Activated CD4-positive, alpha-beta T cell treated with anti-CD3 and anti-CD28 coated beads, Interleukin-2, amount 10 ng/mL, durations not matched to agents 7 days and 5 days (primary cell): ENCODE measurements at regions not wholly inside any gene's neighbourhood (a gene's known extent, or its start where the extent isn't known, plus 50 kb on each side); places are given as distances from the start of the nearest gene placed in this dataset.
A peak's percentile ranks its signal among the peaks of the same experiment; 100 is the strongest.

Experiments
- CTCF ChIA-PET: fragments of 350-600 bp; sonication (Branson Sonifier 250); formaldehyde crosslinking; loops from one replicate; lab custom pipeline; 2021; ENCODE audit warnings: antibody characterized with exemption; lab: Charles Lee
- POLR2A ChIA-PET: fragments of 350-600 bp; sonication (Branson Sonifier 250); formaldehyde crosslinking; loops from one replicate; lab custom pipeline; 2021; ENCODE audit warnings: antibody characterized with exemption; lab: Charles Lee
- DNase-seq: peaks from one replicate; pipeline ENCODE4 v3.0.0-alpha.2; 2020
- H3K27ac Mint-ChIP-seq: one replicate; pipeline ENCODE4 v1.8.0; 2021; ENCODE audit warnings: mild to moderate bottlenecking, moderate library complexity, mixed read lengths
- H3K27me3 Mint-ChIP-seq: one replicate; pipeline ENCODE4 v1.8.0; 2021; ENCODE audit warnings: mixed read lengths
- H3K36me3 Mint-ChIP-seq: one replicate; pipeline ENCODE4 v1.8.0; 2021; ENCODE audit warnings: low read depth, mixed read lengths
- H3K4me1 Mint-ChIP-seq: one replicate; pipeline ENCODE4 v1.8.0; 2021; ENCODE audit warnings: mixed read lengths
- H3K4me3 Mint-ChIP-seq: one replicate; pipeline ENCODE4 v1.8.0; 2021; ENCODE audit warnings: mild to moderate bottlenecking, moderate library complexity, mixed read lengths
- H3K9me3 Mint-ChIP-seq: one replicate; pipeline ENCODE4 v1.8.0; 2021; ENCODE audit warnings: mixed read lengths

DNA sequence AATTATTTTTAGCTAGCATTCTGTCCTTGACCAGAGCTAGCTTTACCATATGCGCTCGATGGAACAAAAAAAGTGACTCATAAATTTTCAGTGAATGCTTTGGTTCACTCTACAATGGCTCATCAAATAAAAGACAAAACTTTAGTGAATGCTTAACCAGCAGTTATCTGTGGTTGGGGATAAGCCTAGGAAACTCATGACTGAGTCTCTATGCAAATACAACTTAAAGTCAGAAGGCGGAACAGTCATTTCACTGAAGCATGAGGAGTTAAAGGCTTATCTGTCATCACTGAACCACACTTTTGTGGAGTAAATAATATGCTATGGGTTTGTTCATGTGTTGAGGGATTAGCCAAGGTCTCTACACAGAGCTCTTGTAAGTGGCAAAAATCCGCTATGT, 308.4 kb downstream of the SQOR start:
- DNase-seq = no peak
- H3K4me1 Mint-ChIP-seq = peaks cover 2% of the 10 kb centered on the region
- no peaks in the 10 kb centered on the region for H3K27me3 Mint-ChIP-seq
- POLR2A ChIA-PET = no interaction called here
- no peak overlapping the region for H3K4me3 Mint-ChIP-seq
- H3K36me3 Mint-ChIP-seq = no peaks in the 10 kb centered on the region
- CTCF ChIA-PET = interaction anchor here (0.6 kb wide), 1 partner anchor 1809 kb away, joined by 4 read pairs; no protein-coding TSS in a partner anchor
- H3K9me3 Mint-ChIP-seq = no peaks in the 10 kb centered on the region
- no peak overlapping the region for H3K27ac Mint-ChIP-seq

DNA sequence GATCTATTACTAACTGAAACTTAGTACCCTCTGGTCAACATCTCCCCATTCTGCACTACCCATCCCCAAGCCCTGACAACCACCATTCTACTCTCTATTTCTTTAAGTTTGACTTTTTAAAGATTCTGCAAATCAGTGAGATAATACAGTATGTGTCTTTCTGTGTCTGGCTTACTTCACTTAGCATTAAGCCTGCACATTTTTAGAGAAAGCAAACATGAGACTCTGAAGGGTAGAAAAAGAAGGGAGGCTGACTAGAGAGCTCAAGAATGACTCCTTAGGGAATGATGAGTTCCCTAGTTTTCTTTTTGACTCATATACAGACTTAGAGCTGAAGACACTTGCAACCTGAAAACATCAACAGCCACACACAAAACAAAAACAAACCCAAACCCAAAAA, 311.3 kb downstream of the SQOR start:
- H3K27ac Mint-ChIP-seq = no peak overlapping the region
- H3K36me3 Mint-ChIP-seq = no peaks in the 10 kb centered on the region
- CTCF ChIA-PET = no interaction called here

DNA sequence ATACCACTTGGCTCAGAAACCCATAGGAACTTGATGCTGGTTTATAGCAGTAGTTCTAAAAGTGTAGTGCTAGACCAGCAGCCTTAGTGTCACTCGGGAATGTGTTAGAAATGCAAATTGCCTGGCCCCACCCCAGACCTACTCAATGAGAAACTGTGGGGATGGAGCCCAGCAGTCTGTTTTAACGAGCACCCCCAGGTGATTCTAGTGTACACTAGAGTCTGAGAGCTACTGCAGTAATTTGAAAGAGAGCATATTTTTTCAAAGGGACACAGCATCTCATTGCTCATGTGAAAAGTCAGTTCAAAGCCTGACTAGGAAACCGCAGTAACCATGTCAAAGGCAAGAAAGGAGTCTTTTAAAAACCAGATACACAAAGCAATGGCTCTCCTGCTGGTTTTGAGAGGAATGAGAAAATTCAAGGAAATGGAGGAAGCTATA, 313.4 kb downstream of the SQOR start:
- peaks cover 4% of the 10 kb centered on the region for H3K4me1 Mint-ChIP-seq
- H3K36me3 Mint-ChIP-seq = no peaks in the 10 kb centered on the region
- no peak overlapping the region for H3K27ac Mint-ChIP-seq
- ChIA-PET CTCF (no interaction called here), POLR2A (no interaction called here)
- H3K27me3 Mint-ChIP-seq = peaks cover 2% of the 10 kb centered on the region
- no peak overlapping the region for H3K4me3 Mint-ChIP-seq
- peak; percentile 42 for DNase-seq
- peaks cover 3% of the 10 kb centered on the region for H3K9me3 Mint-ChIP-seq

More for the DNA sequence above, 311.3 kb downstream of the SQOR start:
- no peak for DNase-seq
- POLR2A ChIA-PET = no interaction called here
- no peak overlapping the region for H3K4me3 Mint-ChIP-seq
- peaks cover 3% of the 10 kb centered on the region for H3K9me3 Mint-ChIP-seq
- H3K4me1 Mint-ChIP-seq = peaks cover 4% of the 10 kb centered on the region
- H3K27me3 Mint-ChIP-seq = peaks cover 2% of the 10 kb centered on the region

DNA sequence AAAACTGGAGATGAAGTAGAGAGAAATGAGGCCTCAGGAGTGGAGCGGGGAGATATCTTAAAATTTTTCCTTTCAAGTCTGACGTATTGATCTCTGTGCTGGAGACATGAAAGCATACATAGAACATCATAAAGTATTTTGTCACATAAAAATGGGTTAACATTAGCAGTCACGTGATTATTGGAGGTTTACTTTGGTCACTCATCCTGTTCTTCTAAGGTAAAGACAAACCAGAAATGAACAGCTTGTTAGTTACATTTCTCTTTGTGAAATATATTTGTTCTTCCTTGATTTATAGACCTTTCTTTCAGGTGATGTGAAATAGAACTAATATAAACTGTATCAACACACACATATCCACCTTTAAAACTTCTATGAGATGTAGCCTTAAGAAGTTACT, 324.1 kb downstream of the SQOR start:
- POLR2A ChIA-PET = no interaction called here
- no peak for DNase-seq
- Mint-ChIP-seq H3K9me3 (peaks cover 12% of the 10 kb centered on the region), H3K4me3 (no peak overlapping the region), H3K27ac (no peak overlapping the region), H3K36me3 (no peaks in the 10 kb centered on the region), H3K27me3 (no peaks in the 10 kb centered on the region), H3K4me1 (no peaks in the 10 kb centered on the region)
- CTCF ChIA-PET = no interaction called here

DNA sequence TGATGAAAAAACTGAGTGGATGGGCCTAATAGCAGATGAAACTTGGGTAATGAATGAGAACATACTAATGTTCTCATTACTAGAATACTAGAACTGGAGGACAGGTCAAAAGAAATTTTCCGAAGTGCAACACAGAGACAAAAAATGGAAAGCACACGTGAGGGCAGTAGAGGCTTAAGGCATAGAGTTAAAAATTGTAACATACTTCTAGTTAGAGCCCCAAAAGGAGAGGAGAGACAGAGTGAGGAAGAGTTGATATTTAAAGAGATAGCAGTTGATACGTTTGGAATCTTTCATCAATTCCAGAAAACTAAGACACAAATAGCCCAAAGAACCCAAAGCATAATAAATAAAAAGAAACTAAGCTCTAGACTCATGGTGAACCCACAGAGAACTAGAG, 327.9 kb downstream of the SQOR start:
- no peak for DNase-seq
- H3K9me3 Mint-ChIP-seq = peaks cover 9% of the 10 kb centered on the region
- H3K27ac Mint-ChIP-seq = no peak overlapping the region
- no peak overlapping the region for H3K4me3 Mint-ChIP-seq
- ChIA-PET POLR2A (no interaction called here), CTCF (no interaction called here)
- H3K36me3 Mint-ChIP-seq = no peaks in the 10 kb centered on the region
- no peaks in the 10 kb centered on the region for H3K27me3 Mint-ChIP-seq
- no peaks in the 10 kb centered on the region for H3K4me1 Mint-ChIP-seq

DNA sequence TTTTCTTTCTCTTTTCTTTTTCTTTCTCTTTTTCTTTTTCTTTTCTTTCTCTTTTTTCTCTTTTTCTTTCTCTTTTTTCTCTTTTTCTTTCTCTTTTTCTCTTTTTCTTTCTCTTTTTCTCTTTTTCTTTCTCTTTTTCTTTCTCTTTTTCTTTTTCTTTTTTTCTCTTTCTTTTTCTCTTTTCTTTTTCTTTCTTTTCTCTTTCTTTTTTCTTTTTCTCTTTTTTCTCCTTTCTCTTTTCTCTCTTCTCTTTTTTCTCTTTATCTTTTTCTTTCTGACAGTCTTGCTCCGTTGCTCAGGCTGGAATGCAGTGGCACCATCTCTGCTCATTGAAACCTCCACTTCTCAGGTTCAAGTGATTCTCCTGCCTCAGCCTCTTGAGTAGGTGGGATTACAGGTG, 335.7 kb downstream of the SQOR start:
- Mint-ChIP-seq H3K4me3 (no peak overlapping the region), H3K9me3 (no peaks in the 10 kb centered on the region), H3K27ac (no peak overlapping the region), H3K27me3 (no peaks in the 10 kb centered on the region), H3K4me1 (no peaks in the 10 kb centered on the region), H3K36me3 (no peaks in the 10 kb centered on the region)
- no peak for DNase-seq
- ChIA-PET POLR2A (no interaction called here), CTCF (no interaction called here)

DNA sequence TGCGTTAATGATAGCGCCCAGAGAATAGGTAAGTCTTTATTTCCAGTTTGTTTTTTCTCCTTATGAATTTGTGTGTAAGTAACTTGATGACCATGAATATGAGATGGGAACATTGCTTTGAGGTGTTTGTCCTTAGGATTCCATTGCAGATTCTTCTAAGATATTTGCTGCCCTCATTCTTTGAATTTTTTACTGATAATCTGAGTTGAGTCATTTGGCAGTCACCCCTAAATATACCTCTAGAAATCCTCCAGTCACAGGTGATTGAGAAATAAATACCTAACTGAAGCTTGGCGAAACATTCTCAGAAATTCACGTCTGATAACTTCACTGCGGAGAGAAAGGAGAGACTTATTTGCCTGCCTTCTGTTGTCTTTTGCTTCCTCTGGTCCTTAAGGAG, 345.5 kb downstream of the SQOR start:
- POLR2A ChIA-PET = no interaction called here
- DNase-seq = no peak
- Mint-ChIP-seq H3K36me3 (no peaks in the 10 kb centered on the region), H3K27me3 (no peaks in the 10 kb centered on the region), H3K4me1 (no peaks in the 10 kb centered on the region), H3K9me3 (no peaks in the 10 kb centered on the region), H3K4me3 (no peak overlapping the region), H3K27ac (no peak overlapping the region)
- CTCF ChIA-PET = no interaction called here

DNA sequence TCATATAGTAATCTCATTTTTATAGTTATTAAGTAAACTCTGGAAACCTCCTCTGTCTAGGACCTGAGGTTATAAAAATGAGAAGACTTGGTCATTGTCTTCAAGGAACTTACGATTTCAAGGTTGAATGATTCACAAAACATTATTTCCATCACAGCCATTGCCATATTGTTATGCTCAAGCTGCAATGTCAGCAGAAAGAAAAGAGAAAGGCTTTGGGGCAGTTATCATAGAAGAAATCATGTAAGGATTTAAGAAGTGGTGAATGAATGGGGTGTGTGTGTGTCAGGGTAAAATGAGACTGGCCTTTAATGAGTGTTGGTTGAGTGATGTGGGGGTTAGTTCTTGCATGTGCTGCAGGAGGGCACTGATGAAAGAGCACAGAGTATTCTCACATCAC, 346.8 kb downstream of the SQOR start:
- CTCF ChIA-PET = no interaction called here

DNA sequence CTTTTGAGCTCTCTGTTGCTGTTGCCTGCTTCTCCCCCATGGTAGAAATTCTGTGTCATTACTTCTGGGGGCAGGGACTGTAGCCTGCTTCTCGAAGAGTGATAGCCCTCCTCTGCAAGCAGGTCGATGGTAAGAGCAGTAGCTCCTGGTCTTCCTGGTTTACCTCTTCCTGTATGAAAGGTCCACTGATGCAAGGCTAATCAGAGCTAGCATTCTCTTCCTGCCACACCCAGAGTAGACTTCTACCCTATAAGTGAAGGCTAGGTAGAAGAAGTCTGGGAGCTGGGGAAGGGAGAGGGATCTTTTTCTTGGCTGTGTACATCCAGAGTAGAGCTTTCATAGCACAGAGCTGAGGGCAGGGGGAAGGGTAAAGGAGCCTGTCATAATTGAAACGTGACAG, 357.0 kb downstream of the SQOR start:
- H3K36me3 Mint-ChIP-seq = no peaks in the 10 kb centered on the region
- H3K4me1 Mint-ChIP-seq = no peaks in the 10 kb centered on the region
- peaks cover 7% of the 10 kb centered on the region for H3K9me3 Mint-ChIP-seq
- H3K27me3 Mint-ChIP-seq = no peaks in the 10 kb centered on the region
- H3K4me3 Mint-ChIP-seq = no peak overlapping the region
- ChIA-PET CTCF (no interaction called here), POLR2A (no interaction called here)
- DNase-seq = no peak
- no peak overlapping the region for H3K27ac Mint-ChIP-seq

More for the DNA sequence above, 346.8 kb downstream of the SQOR start:
- POLR2A ChIA-PET = no interaction called here
- Mint-ChIP-seq H3K9me3 (no peaks in the 10 kb centered on the region), H3K4me3 (no peak overlapping the region), H3K4me1 (no peaks in the 10 kb centered on the region), H3K36me3 (no peaks in the 10 kb centered on the region), H3K27me3 (no peaks in the 10 kb centered on the region), H3K27ac (no peak overlapping the region)
- no peak for DNase-seq

DNA sequence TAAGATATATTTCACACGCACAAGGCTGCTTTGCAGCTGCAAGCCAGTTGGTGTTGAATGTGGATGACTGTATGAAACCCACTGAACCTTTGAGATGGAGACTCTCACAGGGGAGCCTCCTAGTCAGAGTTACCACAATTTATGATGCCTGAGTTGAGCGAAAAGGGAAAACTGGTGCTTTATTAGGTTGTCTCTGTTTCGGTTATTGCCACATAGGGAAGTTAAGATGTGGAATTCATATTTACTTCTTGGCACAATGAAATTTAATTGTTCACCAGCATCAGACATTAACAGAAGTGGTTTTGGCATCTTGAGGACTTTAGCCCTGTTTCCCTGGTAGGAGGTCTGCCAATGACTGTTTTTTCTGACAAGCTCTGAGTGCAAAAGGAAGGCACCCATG, 358.2 kb downstream of the SQOR start:
- Mint-ChIP-seq H3K9me3 (peaks cover 3% of the 10 kb centered on the region), H3K4me3 (no peak overlapping the region), H3K27me3 (no peaks in the 10 kb centered on the region), H3K4me1 (no peaks in the 10 kb centered on the region), H3K27ac (no peak overlapping the region), H3K36me3 (no peaks in the 10 kb centered on the region)
- DNase-seq = no peak
- CTCF ChIA-PET = no interaction called here
- POLR2A ChIA-PET = no interaction called here

DNA sequence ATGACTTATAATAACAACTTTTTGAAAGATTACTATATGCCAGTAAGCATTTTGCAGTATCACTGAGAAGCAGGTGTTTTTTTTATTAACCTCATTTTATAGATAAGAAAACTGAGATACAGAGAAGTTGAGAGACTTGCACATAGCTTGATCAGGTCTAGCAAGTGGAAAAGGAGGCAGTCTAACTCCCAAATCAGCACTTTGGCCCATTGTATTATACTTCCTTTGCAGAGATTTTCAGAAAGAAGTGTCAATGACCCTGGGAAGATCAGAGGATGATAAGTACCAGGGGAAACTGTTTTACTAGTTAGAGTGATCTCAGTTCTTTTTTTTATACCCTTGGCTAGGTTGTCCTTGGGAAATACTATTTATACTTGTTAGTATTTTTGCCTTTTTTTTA, 358.7 kb downstream of the SQOR start:
- DNase-seq = no peak

DNA sequence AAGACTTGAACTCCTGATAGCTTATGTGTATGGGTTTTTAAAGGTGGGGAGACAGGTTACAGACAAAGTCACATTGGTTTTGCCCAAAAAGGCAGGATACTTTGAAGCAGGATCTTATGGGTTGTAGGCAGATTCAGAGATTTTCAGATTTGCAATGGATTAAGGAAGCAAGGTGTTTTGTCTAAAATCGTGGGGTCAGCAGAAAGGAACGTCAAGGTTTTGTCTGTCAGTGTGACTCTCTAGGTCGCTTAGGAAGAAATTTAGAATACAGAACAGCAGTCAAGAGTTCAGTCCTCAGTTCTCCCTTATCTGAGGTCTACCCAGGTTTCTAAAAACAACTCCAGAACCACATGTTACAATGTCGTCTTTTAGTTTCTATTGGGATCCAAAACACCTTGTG, 361.0 kb downstream of the SQOR start:
- no peaks in the 10 kb centered on the region for H3K36me3 Mint-ChIP-seq
- H3K27me3 Mint-ChIP-seq = no peaks in the 10 kb centered on the region
- no peak for DNase-seq
- ChIA-PET CTCF (no interaction called here), POLR2A (no interaction called here)
- no peak overlapping the region for H3K4me3 Mint-ChIP-seq
- H3K27ac Mint-ChIP-seq = no peak overlapping the region
- peaks cover 6% of the 10 kb centered on the region for H3K9me3 Mint-ChIP-seq
- H3K4me1 Mint-ChIP-seq = no peaks in the 10 kb centered on the region

More for the DNA sequence above, 358.7 kb downstream of the SQOR start:
- Mint-ChIP-seq H3K36me3 (no peaks in the 10 kb centered on the region), H3K27ac (no peak overlapping the region), H3K27me3 (no peaks in the 10 kb centered on the region), H3K4me3 (no peak overlapping the region), H3K9me3 (peaks cover 3% of the 10 kb centered on the region), H3K4me1 (no peaks in the 10 kb centered on the region)
- CTCF ChIA-PET = no interaction called here
- POLR2A ChIA-PET = no interaction called here

DNA sequence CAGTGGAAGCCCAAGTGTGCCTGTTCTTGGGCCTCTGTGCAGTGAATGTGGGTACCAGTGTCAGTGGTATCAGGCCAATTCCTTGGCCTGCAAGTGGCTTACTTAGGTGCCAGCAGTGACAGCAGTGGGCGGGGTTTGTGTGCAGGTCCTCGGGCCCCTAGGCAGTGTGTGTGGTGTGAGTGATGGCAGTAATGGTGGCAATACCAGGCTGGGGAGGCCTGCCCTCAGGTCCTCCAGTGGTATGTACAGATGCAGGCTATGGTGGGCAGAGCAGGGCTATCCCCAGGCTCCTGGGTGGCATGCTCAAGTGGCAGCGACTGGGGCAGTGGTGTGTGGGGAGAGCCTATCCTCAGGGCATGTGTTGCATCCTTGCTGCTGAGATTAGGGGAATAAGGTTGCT, 379.7 kb downstream of the SQOR start:
- Mint-ChIP-seq H3K27ac (no peak overlapping the region), H3K4me3 (no peak overlapping the region), H3K9me3 (peaks cover 29% of the 10 kb centered on the region), H3K27me3 (no peaks in the 10 kb centered on the region), H3K36me3 (no peaks in the 10 kb centered on the region), H3K4me1 (no peaks in the 10 kb centered on the region)
- no peak for DNase-seq
- POLR2A ChIA-PET = no interaction called here
- CTCF ChIA-PET = no interaction called here

DNA sequence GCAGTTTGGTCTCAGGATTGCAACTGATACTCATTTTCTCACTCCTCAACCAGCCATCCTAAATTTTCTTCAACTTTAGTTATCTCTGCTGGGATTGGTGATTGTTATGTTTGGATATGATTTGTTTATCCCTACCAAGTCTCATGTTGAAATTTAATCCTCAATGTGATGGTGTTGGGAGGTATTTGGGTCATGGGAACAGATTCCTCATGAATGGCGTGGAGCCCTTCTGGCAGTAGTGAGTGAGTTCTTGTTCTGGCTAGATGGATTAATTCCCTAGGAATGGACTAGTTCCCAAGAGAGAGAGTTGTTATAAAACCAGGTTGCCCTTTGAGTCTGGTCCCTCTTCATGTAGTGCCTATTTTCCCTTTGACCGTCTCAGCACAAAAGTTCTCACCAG, 399.9 kb downstream of the SQOR start:
- CTCF ChIA-PET = no interaction called here
- H3K9me3 Mint-ChIP-seq = peaks cover 9% of the 10 kb centered on the region
- no peak for DNase-seq
- POLR2A ChIA-PET = no interaction called here
- no peak overlapping the region for H3K27ac Mint-ChIP-seq
- no peaks in the 10 kb centered on the region for H3K36me3 Mint-ChIP-seq
- no peaks in the 10 kb centered on the region for H3K4me1 Mint-ChIP-seq
- H3K4me3 Mint-ChIP-seq = no peak overlapping the region
- no peaks in the 10 kb centered on the region for H3K27me3 Mint-ChIP-seq
